HCT116 (cell line): ENCODE measurements at regions not wholly inside any gene's neighbourhood (a gene's known extent, or its start where the extent isn't known, plus 50 kb on each side); places are given as distances from the start of the nearest gene placed in this dataset.

ENCODE experiments used
- ATAC-seq: fragments of 200-7000 bp; cut with Tn5 transposase; 2 replicates; pipeline ENCODE4 v1.9.1; 2020; ENCODE audit warnings: mild to moderate bottlenecking, moderate library complexity
- BruUV-seq: library from RNA; stranded (reverse); fragments of 400-500 nt; replicated peaks from 2 replicates; lab custom pipeline; 2021; lab: Mats Ljungman, UMichigan
- CTCF ChIA-PET: fragments of 300-600 bp; sonication (Branson Sonifier 250); formaldehyde crosslinking; loops from one replicate; lab custom pipeline; 2021; ENCODE audit warnings: antibody characterized with exemption; lab: Charles Lee
- POLR2A ChIA-PET: fragments of 300-600, 350-600 bp; sonication (Branson Sonifier 250); formaldehyde crosslinking; loops from one replicate; lab custom pipeline; 2021; ENCODE audit warnings: antibody characterized with exemption; lab: Charles Lee
- RAD21 ChIA-PET, 2 experiments: fragments of 300-600 bp; sonication (Branson Sonifier 250); formaldehyde crosslinking; loops; one replicate each; lab custom pipeline; 2023; ENCODE audit warnings: low total read pairs in 2 of 2; ENCODE audit not compliant: uncharacterized antibody in 2 of 2, unreplicated experiment in 2 of 2, low non-redundant PET in 1 of 2; lab: Charles Lee
- DNase-seq: peaks from one replicate; pipeline ENCODE4 v3.0.0-alpha.2; 2010; ENCODE audit warnings: low read depth, low spot score
- H2AFZ ChIP-seq: fragments of 200-600 bp; shearing (Covaris generic), sonication (generic); 2 replicates; pipeline ENCODE4 v1.6.1; 2017; ENCODE audit warnings: low read depth, mixed run types, mixed read lengths, antibody characterized with exemption, low read length; ENCODE audit not compliant: poor library complexity, severe bottlenecking
- H3K27ac ChIP-seq: 2 replicates; pipeline ENCODE4 v1.5.1; 2012; ENCODE audit warnings: low read depth, low read length
- H3K27me3 ChIP-seq: fragments of 200-600 bp; sonication (generic); 2 replicates; pipeline ENCODE4 v1.6.1; 2016; ENCODE audit warnings: mixed run types, low read length, mixed read lengths; ENCODE audit not compliant: insufficient read depth
- H3K36me3 ChIP-seq, 2 experiments: fragments of 200-500 bp in 1 of 2; fragments of 200-600 bp in 1 of 2; sonication (Bioruptor generic) in 1 of 2; sonication (generic) in 1 of 2; 2 replicates each; pipeline versions ENCODE4 v1.5.1 to v1.6.1; 2014 to 2016; ENCODE audit warnings: low read length in 2 of 2, inconsistent platforms in 1 of 2, mixed read lengths in 1 of 2, mixed run types in 1 of 2; ENCODE audit not compliant: insufficient read depth in 2 of 2, control insufficient read depth in 1 of 2
- H3K4me1 ChIP-seq, 2 experiments: fragments of 200-600 bp in 1 of 2; sonication (generic) in 1 of 2; 2 replicates each; pipeline versions ENCODE4 v1.5.1 to v1.6.1; 2012 to 2017; ENCODE audit warnings: low read length in 2 of 2, inconsistent platforms in 1 of 2, mild to moderate bottlenecking in 1 of 2, mixed read lengths in 1 of 2, mixed run types in 1 of 2, moderate library complexity in 1 of 2; ENCODE audit not compliant: insufficient read depth in 2 of 2, control insufficient read depth in 1 of 2
- H3K4me2 ChIP-seq: fragments of 200-600 bp; sonication (generic); 2 replicates; pipeline ENCODE4 v1.6.1; 2017; ENCODE audit warnings: mixed run types, low read length, mixed read lengths
- H3K4me3 ChIP-seq, 2 experiments: fragments of 200-600 bp in 1 of 2; sonication (generic) in 1 of 2; replicated peaks in 1 of 2; 2 replicates each; pipeline ENCODE4 v1.5.1; 2011 to 2016; ENCODE audit warnings: low read length in 2 of 2, control low read depth in 1 of 2, low read depth in 1 of 2, mild to moderate bottlenecking in 1 of 2, mixed read lengths in 1 of 2, mixed run types in 1 of 2
- H3K79me2 ChIP-seq: fragments of 200-600 bp; sonication (generic); 2 replicates; pipeline ENCODE4 v1.6.1; 2017; ENCODE audit warnings: mild to moderate bottlenecking, mixed run types, low read length, moderate library complexity, mixed read lengths; ENCODE audit not compliant: insufficient read depth
- H3K9ac ChIP-seq: fragments of 200-600 bp; sonication (generic); 2 replicates; pipeline ENCODE4 v1.6.1; 2016; ENCODE audit warnings: low read length, mixed read lengths
- H3K9me2 ChIP-seq: fragments of 200-600 bp; sonication (generic), shearing (Covaris generic); 2 replicates; pipeline ENCODE4 v1.6.1; 2017; ENCODE audit warnings: mixed run types, mild to moderate bottlenecking, moderate library complexity; ENCODE audit not compliant: insufficient read depth
- H3K9me3 ChIP-seq, 2 experiments: fragments of 200-500 bp in 1 of 2; fragments of 200-600 bp in 1 of 2; sonication (Bioruptor generic) in 1 of 2; sonication (generic) in 1 of 2; 2 replicates each; pipeline ENCODE4 v1.6.1; 2014 to 2017; ENCODE audit warnings: low read length in 2 of 2, mixed read lengths in 2 of 2, inconsistent platforms in 1 of 2, low read depth in 1 of 2, mild to moderate bottlenecking in 1 of 2, mixed run types in 1 of 2, moderate library complexity in 1 of 2; ENCODE audit not compliant: control insufficient read depth in 1 of 2, insufficient read depth in 1 of 2
- H4K20me1 ChIP-seq: fragments of 200-600 bp; sonication (generic), shearing (Covaris generic); 2 replicates; pipeline ENCODE4 v1.6.1; 2017; ENCODE audit warnings: mixed run types, mild to moderate bottlenecking, moderate library complexity; ENCODE audit not compliant: insufficient read depth
- ATF3 ChIP-seq: IDR thresholded peaks from 2 replicates; pipeline ENCODE4 v1.6.1; 2012
- CEBPB ChIP-seq: IDR thresholded peaks from 2 replicates; pipeline ENCODE4 v1.6.1; 2012; ENCODE audit warnings: low read depth
- EGR1 ChIP-seq: IDR thresholded peaks from 2 replicates; pipeline ENCODE4 v1.6.1; 2012; ENCODE audit warnings: low read depth
- ELF1 ChIP-seq: IDR thresholded peaks from 2 replicates; pipeline ENCODE4 v1.6.1; 2012; ENCODE audit warnings: low read depth, borderline replicate concordance
- FOSL1 ChIP-seq: IDR thresholded peaks from 2 replicates; pipeline ENCODE4 v1.6.1; 2012; ENCODE audit warnings: low read depth
- JUND ChIP-seq: IDR thresholded peaks from 2 replicates; pipeline ENCODE4 v1.6.1; 2012
- POLR2A ChIP-seq: IDR thresholded peaks from 2 replicates; pipeline ENCODE4 v1.7.0; 2011; ENCODE audit warnings: borderline replicate concordance; ENCODE audit not compliant: insufficient read depth, insufficient read length; ENCODE audit errors: extremely low read depth
- RAD21 ChIP-seq: IDR thresholded peaks from 2 replicates; pipeline ENCODE4 v1.6.1; 2012; ENCODE audit warnings: low read depth, mild to moderate bottlenecking
- REST ChIP-seq: IDR thresholded peaks from 2 replicates; pipeline ENCODE4 v1.6.1; 2012; ENCODE audit warnings: low read depth
- SIN3A ChIP-seq: IDR thresholded peaks from 2 replicates; pipeline ENCODE4 v1.6.1; 2012; ENCODE audit warnings: low read depth
- SP1 ChIP-seq: IDR thresholded peaks from 2 replicates; pipeline ENCODE4 v1.6.1; 2012; ENCODE audit warnings: low read depth
- ZBTB33 ChIP-seq: IDR thresholded peaks from 2 replicates; pipeline ENCODE4 v1.6.1; 2011; ENCODE audit warnings: mild to moderate bottlenecking, low read length, moderate library complexity; ENCODE audit not compliant: insufficient replicate concordance; ENCODE audit errors: extremely low read depth
- ZFX ChIP-seq: fragments of 450-650 bp; IDR thresholded peaks from 2 replicates; pipeline ENCODE4 v1.6.1; 2017
- intact Hi-C: fragments of 100-400 bp; cut with micrococcal nuclease; formaldehyde crosslinking; loops from 2 replicates; pipeline ENCODE4 v1.10.0; 2022

- ChIA-PET CTCF (no interaction called here), POLR2A (no interaction called here), RAD21 (no interaction called here)
- intact Hi-C loops, result no loop called here
- H3K9me3 ChIP-seq, result peaks cover 0 to 9% of the 10 kb centered on the region in 2 experiments; a peak in 1 of 4 replicates
- H3K27ac ChIP-seq, result no peak overlapping the region
- peaks cover 13 to 41% of the 10 kb centered on the region in 2 experiments for H3K36me3 ChIP-seq
- H4K20me1 ChIP-seq, result no peaks in the 10 kb centered on the region
- no peak overlapping the region for H3K4me3 ChIP-seq
- no peak overlapping the region for H3K9ac ChIP-seq
- H2AFZ ChIP-seq, result no peak overlapping the region
- peaks cover 33% of the 10 kb centered on the region for H3K79me2 ChIP-seq
- H3K4me1 ChIP-seq, result no peaks in the 10 kb centered on the region
- TF ChIP-seq REST, result no peak
- no peak for TF ChIP-seq SP1
- TF ChIP-seq RAD21, result no peak
- TF ChIP-seq ZBTB33, result no peak
- TF ChIP-seq FOSL1, result no peak
- TF ChIP-seq ZFX, result no peak
- no peak for TF ChIP-seq EGR1
- TF ChIP-seq ELF1, result no peak
- TF ChIP-seq JUND, result no peak
- no peak for TF ChIP-seq CEBPB
- no peak for TF ChIP-seq POLR2A
- no peak for TF ChIP-seq SIN3A
- TF ChIP-seq ATF3, result no peak
- H3K27me3 ChIP-seq, result no peaks in the 10 kb centered on the region
- ATAC-seq (no peak), DNase-seq (no peak)
- no peak overlapping the region for H3K4me2 ChIP-seq
- H3K9me2 ChIP-seq, result no peaks in the 10 kb centered on the region
- no TSS peak for BruUV-seq
These were observed 344.5 kb downstream of the SEC14L1 start for GRCh38 chr17:77485089-77485833.
